ENCODE measurements at regions not wholly inside any gene's neighbourhood (a gene's known extent, or its start where the extent isn't known, plus 50 kb on each side); places are given as distances from the start of the nearest gene placed in this dataset.

- TF ChIP-seq CTCF (IDR thresholded peaks at IDR 0.05) (no peak), POLR2A (IDR thresholded peaks at IDR 0.05) (no peak)
Measured at GRCh38 chr11:97656356-97656755, 1266.5 kb downstream of the JRKL start.

Measured in esophagus squamous epithelium (tissue), 4 donors.